ENCODE measurements at regions not wholly inside any gene's neighbourhood (a gene's known extent, or its start where the extent isn't known, plus 50 kb on each side); places are given as distances from the start of the nearest gene placed in this dataset.

DNA sequence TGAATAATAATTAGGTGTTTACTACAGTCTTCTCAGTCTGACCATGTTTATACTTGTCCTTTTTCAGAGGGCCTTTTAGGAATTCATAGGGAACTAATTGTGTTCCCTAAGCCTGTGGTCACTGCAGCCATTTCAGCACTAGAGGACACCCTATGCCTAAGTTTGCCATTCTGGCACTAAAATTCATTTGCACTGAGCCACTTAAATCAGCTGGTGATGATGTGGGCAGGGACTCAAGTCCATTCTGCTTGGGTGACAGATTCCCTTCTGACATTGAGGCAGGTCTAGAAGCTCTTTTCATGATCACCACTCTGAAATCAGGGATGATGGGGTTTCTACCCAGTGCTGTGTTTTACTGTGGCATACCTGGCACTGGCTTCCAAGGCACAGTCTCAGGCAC is 1178.9 kb upstream of the DIAPH2 start:
- TF ChIP-seq, protein P1, sequence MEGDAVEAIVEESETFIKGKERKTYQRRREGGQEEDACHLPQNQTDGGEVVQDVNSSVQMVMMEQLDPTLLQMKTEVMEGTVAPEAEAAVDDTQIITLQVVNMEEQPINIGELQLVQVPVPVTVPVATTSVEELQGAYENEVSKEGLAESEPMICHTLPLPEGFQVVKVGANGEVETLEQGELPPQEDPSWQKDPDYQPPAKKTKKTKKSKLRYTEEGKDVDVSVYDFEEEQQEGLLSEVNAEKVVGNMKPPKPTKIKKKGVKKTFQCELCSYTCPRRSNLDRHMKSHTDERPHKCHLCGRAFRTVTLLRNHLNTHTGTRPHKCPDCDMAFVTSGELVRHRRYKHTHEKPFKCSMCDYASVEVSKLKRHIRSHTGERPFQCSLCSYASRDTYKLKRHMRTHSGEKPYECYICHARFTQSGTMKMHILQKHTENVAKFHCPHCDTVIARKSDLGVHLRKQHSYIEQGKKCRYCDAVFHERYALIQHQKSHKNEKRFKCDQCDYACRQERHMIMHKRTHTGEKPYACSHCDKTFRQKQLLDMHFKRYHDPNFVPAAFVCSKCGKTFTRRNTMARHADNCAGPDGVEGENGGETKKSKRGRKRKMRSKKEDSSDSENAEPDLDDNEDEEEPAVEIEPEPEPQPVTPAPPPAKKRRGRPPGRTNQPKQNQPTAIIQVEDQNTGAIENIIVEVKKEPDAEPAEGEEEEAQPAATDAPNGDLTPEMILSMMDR (IDR thresholded peaks at IDR 0.05; ENCODE audit: low read depth, low read length): no peak
- no peak for TF ChIP-seq POLR2A (IDR thresholded peaks at IDR 0.05; ENCODE audit: extremely low read depth, insufficient read length)
- TF ChIP-seq, protein P2, sequence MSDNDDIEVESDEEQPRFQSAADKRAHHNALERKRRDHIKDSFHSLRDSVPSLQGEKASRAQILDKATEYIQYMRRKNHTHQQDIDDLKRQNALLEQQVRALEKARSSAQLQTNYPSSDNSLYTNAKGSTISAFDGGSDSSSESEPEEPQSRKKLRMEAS (IDR thresholded peaks at IDR 0.05; ENCODE audit: low read depth, low read length): no peak

Data from NB4 (cell line).